ENCODE measurements at regions not wholly inside any gene's neighbourhood (a gene's known extent, or its start where the extent isn't known, plus 50 kb on each side); places are given as distances from the start of the nearest gene placed in this dataset.

- no peak overlapping the region for H3K27ac ChIP-seq (ENCODE audit: poor library complexity, severe bottlenecking)
- DNase-seq (ENCODE audit: low spot score): no peak
- no peak for TF ChIP-seq CTCF (IDR thresholded peaks at IDR 0.05; ENCODE audit: poor library complexity, severe bottlenecking)
Measured at GRCh38 chr2:14220101-14220500, 412.4 kb upstream of the LRATD1 start.

GRCh38 chr2:14221466-14221865 is 411.1 kb upstream of the LRATD1 start:
- no peak overlapping the region for H3K4me3 ChIP-seq (ENCODE audit: severe bottlenecking)
- no peak for TF ChIP-seq CTCF (IDR thresholded peaks at IDR 0.05; ENCODE audit: poor library complexity, severe bottlenecking)
- peaks cover 15% of the 10 kb centered on the region for H3K4me1 ChIP-seq (ENCODE audit: insufficient read depth, poor library complexity, severe bottlenecking)
- H3K27me3 ChIP-seq (ENCODE audit: insufficient read depth, poor library complexity, severe bottlenecking): no peaks in the 10 kb centered on the region
- no peaks in the 10 kb centered on the region for H3K36me3 ChIP-seq (ENCODE audit: low read depth)
- ATAC-seq (ENCODE audit: low read depth) (no peak), DNase-seq (ENCODE audit: low spot score) (no peak)
- H3K9me3 ChIP-seq (ENCODE audit: severe bottlenecking): no peaks in the 10 kb centered on the region
- no peak overlapping the region for H3K27ac ChIP-seq (ENCODE audit: poor library complexity, severe bottlenecking)

More at GRCh38 chr2:14220101-14220500, 412.4 kb upstream of the LRATD1 start:
- no peak overlapping the region for H3K4me3 ChIP-seq (ENCODE audit: severe bottlenecking)
- peak; percentile 55; the same call in 2 of the 3 replicates for ATAC-seq (ENCODE audit: low read depth)
- no peaks in the 10 kb centered on the region for H3K9me3 ChIP-seq (ENCODE audit: severe bottlenecking)
- H3K27me3 ChIP-seq (ENCODE audit: insufficient read depth, poor library complexity, severe bottlenecking): no peaks in the 10 kb centered on the region
- H3K36me3 ChIP-seq (ENCODE audit: low read depth): no peaks in the 10 kb centered on the region
- H3K4me1 ChIP-seq (ENCODE audit: insufficient read depth, poor library complexity, severe bottlenecking): peaks cover 15% of the 10 kb centered on the region

- no peaks in the 10 kb centered on the region for H3K27me3 ChIP-seq (ENCODE audit: insufficient read depth, poor library complexity, severe bottlenecking)
- H3K4me1 ChIP-seq (ENCODE audit: insufficient read depth, poor library complexity, severe bottlenecking): peaks cover 15% of the 10 kb centered on the region
- no peaks in the 10 kb centered on the region for H3K36me3 ChIP-seq (ENCODE audit: low read depth)
- no peak overlapping the region for H3K27ac ChIP-seq (ENCODE audit: poor library complexity, severe bottlenecking)
- no peaks in the 10 kb centered on the region for H3K9me3 ChIP-seq (ENCODE audit: severe bottlenecking)
- ATAC-seq (ENCODE audit: low read depth) (no peak), DNase-seq (ENCODE audit: low spot score) (no peak)
- no peak overlapping the region for H3K4me3 ChIP-seq (ENCODE audit: severe bottlenecking)
- TF ChIP-seq CTCF (IDR thresholded peaks at IDR 0.05; ENCODE audit: poor library complexity, severe bottlenecking): no peak
Measured at GRCh38 chr2:14223576-14223975, 408.9 kb upstream of the LRATD1 start.

- DNase-seq (ENCODE audit: low spot score) (no peak), ATAC-seq (ENCODE audit: low read depth) (no peak)
- Histone ChIP-seq H3K36me3 (ENCODE audit: low read depth) (no peaks in the 10 kb centered on the region), H3K4me1 (ENCODE audit: insufficient read depth, poor library complexity, severe bottlenecking) (no peaks in the 10 kb centered on the region), H3K9me3 (ENCODE audit: severe bottlenecking) (no peaks in the 10 kb centered on the region), H3K27me3 (ENCODE audit: insufficient read depth, poor library complexity, severe bottlenecking) (no peaks in the 10 kb centered on the region), H3K27ac (ENCODE audit: poor library complexity, severe bottlenecking) (no peak overlapping the region), H3K4me3 (ENCODE audit: severe bottlenecking) (no peak overlapping the region)
- TF ChIP-seq CTCF (IDR thresholded peaks at IDR 0.05; ENCODE audit: poor library complexity, severe bottlenecking): no peak
Measured at GRCh38 chr2:14231391-14231898, 401.1 kb upstream of the LRATD1 start.

- H3K27ac ChIP-seq (ENCODE audit: poor library complexity, severe bottlenecking): no peak overlapping the region
- no peaks in the 10 kb centered on the region for H3K27me3 ChIP-seq (ENCODE audit: insufficient read depth, poor library complexity, severe bottlenecking)
- no peak for TF ChIP-seq CTCF (IDR thresholded peaks at IDR 0.05; ENCODE audit: poor library complexity, severe bottlenecking)
- DNase-seq (ENCODE audit: low spot score): no peak
- H3K9me3 ChIP-seq (ENCODE audit: severe bottlenecking): no peaks in the 10 kb centered on the region
- H3K4me1 ChIP-seq (ENCODE audit: insufficient read depth, poor library complexity, severe bottlenecking): no peaks in the 10 kb centered on the region
- no peak for ATAC-seq (ENCODE audit: low read depth)
- H3K36me3 ChIP-seq (ENCODE audit: low read depth): no peaks in the 10 kb centered on the region
- H3K4me3 ChIP-seq (ENCODE audit: severe bottlenecking): no peak overlapping the region
Measured at GRCh38 chr2:14232217-14232616, 400.3 kb upstream of the LRATD1 start.

Measured in RWPE2 (cell line).